Endothelial cell of umbilical vein (primary cell): ENCODE measurements at regions not wholly inside any gene's neighbourhood (a gene's known extent, or its start where the extent isn't known, plus 50 kb on each side); places are given as distances from the start of the nearest gene placed in this dataset.

Experiments
- EZH2 ChIP-seq: IDR thresholded peaks from 2 replicates; pipeline ENCODE4 v1.6.1; 2012; ENCODE audit warnings: borderline replicate concordance, low read depth, mild to moderate bottlenecking, moderate library complexity, low read length, inconsistent platforms; ENCODE audit not compliant: severe bottlenecking
- POLR2A ChIP-seq: IDR thresholded peaks from 2 replicates; pipeline ENCODE4 v1.6.1; 2012; ENCODE audit warnings: low read depth, mild to moderate bottlenecking, control low read depth, low read length
- TF ChIP-seq, protein P1 (sequence below), 2 donors: IDR thresholded peaks; 1 replicate in 1 of 2; 2 replicates in 1 of 2; pipeline ENCODE4 v1.5.1; 2011; ENCODE audit warnings: low read length in 2 of 2, mild to moderate bottlenecking in 2 of 2, moderate library complexity in 2 of 2, control low read depth in 1 of 2, inconsistent platforms in 1 of 2, low read depth in 1 of 2; ENCODE audit not compliant: insufficient read depth in 1 of 2; ENCODE audit errors: extremely low read depth in 1 of 2

DNA sequence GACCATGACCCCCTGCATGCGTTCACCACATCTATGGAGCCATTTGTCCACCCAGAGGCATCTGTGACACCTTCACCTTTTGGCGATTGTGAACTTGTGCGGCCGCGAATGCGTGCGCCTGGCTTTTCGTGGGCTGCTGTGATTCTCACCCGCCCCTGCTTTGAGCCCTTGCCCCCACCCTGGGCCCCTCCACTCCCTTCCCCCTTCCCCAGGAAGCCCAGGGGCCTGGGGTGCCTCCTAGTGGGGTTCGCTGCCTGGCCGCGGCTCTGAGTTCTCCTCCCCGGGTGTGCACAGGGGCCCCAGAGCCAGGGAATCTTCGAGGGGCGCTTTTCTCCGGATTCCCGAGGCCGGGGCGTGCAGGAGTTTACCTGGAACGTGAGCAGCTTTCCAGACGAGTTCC is 97.9 kb upstream of the ACTRT2 start:
- TF ChIP-seq, protein P1, sequence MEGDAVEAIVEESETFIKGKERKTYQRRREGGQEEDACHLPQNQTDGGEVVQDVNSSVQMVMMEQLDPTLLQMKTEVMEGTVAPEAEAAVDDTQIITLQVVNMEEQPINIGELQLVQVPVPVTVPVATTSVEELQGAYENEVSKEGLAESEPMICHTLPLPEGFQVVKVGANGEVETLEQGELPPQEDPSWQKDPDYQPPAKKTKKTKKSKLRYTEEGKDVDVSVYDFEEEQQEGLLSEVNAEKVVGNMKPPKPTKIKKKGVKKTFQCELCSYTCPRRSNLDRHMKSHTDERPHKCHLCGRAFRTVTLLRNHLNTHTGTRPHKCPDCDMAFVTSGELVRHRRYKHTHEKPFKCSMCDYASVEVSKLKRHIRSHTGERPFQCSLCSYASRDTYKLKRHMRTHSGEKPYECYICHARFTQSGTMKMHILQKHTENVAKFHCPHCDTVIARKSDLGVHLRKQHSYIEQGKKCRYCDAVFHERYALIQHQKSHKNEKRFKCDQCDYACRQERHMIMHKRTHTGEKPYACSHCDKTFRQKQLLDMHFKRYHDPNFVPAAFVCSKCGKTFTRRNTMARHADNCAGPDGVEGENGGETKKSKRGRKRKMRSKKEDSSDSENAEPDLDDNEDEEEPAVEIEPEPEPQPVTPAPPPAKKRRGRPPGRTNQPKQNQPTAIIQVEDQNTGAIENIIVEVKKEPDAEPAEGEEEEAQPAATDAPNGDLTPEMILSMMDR (IDR thresholded peaks at IDR 0.05; ENCODE audit: extremely low read depth in 1 of 2, insufficient read depth in 1 of 2, low read depth in 1 of 2, low read length in 2 of 2) = no peak
- TF ChIP-seq POLR2A = no peak
- TF ChIP-seq EZH2 = no peak
